ENCODE measurements at regions not wholly inside any gene's neighbourhood (a gene's known extent, or its start where the extent isn't known, plus 50 kb on each side); places are given as distances from the start of the nearest gene placed in this dataset.

GRCh38 chr7:46173476-46174195 lies 252.6 kb upstream of the IGFBP3 start:
- H3K9me3 ChIP-seq = no peaks in the 10 kb centered on the region
- no peak for TF ChIP-seq CTCF (IDR thresholded peaks at IDR 0.05; ENCODE audit: low read depth, low read length)
- DNase-seq = no peak
- H3K4me3 ChIP-seq (ENCODE audit: low read depth, low read length) = no peak overlapping the region
- H3K27me3 ChIP-seq = no peaks in the 10 kb centered on the region
- H3K36me3 ChIP-seq = no peaks in the 10 kb centered on the region
- H3K4me1 ChIP-seq = no peaks in the 10 kb centered on the region

GRCh38 chr7:46170792-46171191 lies 249.7 kb upstream of the IGFBP3 start:
- H3K9me3 ChIP-seq = no peaks in the 10 kb centered on the region
- no peaks in the 10 kb centered on the region for H3K4me1 ChIP-seq
- TF ChIP-seq CTCF (IDR thresholded peaks at IDR 0.05; ENCODE audit: low read depth, low read length) = no peak
- no peaks in the 10 kb centered on the region for H3K36me3 ChIP-seq
- no peak overlapping the region for H3K4me3 ChIP-seq (ENCODE audit: low read depth, low read length)
- H3K27me3 ChIP-seq = no peaks in the 10 kb centered on the region
- no peak for DNase-seq

- Histone ChIP-seq H3K4me1 (no peaks in the 10 kb centered on the region), H3K27me3 (no peaks in the 10 kb centered on the region), H3K4me3 (ENCODE audit: low read depth, low read length) (no peak overlapping the region), H3K9me3 (no peaks in the 10 kb centered on the region), H3K36me3 (no peaks in the 10 kb centered on the region)
- DNase-seq = no peak
- TF ChIP-seq CTCF (IDR thresholded peaks at IDR 0.05; ENCODE audit: low read depth, low read length) = no peak
Observed at GRCh38 chr7:46170021-46170420, 248.9 kb upstream of the IGFBP3 start.

- no peak for TF ChIP-seq CTCF (IDR thresholded peaks at IDR 0.05; ENCODE audit: low read depth, low read length)
- Histone ChIP-seq H3K4me3 (ENCODE audit: low read depth, low read length) (no peak overlapping the region), H3K4me1 (no peaks in the 10 kb centered on the region), H3K9me3 (no peaks in the 10 kb centered on the region), H3K27me3 (no peaks in the 10 kb centered on the region), H3K36me3 (no peaks in the 10 kb centered on the region)
- DNase-seq = no peak
Observed at GRCh38 chr7:46169384-46169755, 248.3 kb upstream of the IGFBP3 start.

- no peak for DNase-seq
Observed at GRCh38 chr7:46168671-46169383, 247.8 kb upstream of the IGFBP3 start.

More at GRCh38 chr7:46168671-46169383, 247.8 kb upstream of the IGFBP3 start:
- Histone ChIP-seq H3K27me3 (no peaks in the 10 kb centered on the region), H3K4me3 (ENCODE audit: low read depth, low read length) (no peak overlapping the region), H3K4me1 (no peaks in the 10 kb centered on the region), H3K36me3 (no peaks in the 10 kb centered on the region), H3K9me3 (no peaks in the 10 kb centered on the region)
- TF ChIP-seq CTCF (IDR thresholded peaks at IDR 0.05; ENCODE audit: low read depth, low read length) = no peak

Data from BE2C (cell line).